NT2/D1 (cell line): ENCODE measurements at regions not wholly inside any gene's neighbourhood (a gene's known extent, or its start where the extent isn't known, plus 50 kb on each side); places are given as distances from the start of the nearest gene placed in this dataset.

Source experiments
- DNase-seq: peaks from one replicate; pipeline ENCODE4 v3.0.0-alpha.2; 2011; ENCODE audit warnings: low read depth, low spot score
- H3K27me3 ChIP-seq: 2 replicates; pipeline ENCODE4 v1.6.0; 2011; ENCODE audit warnings: mild to moderate bottlenecking; ENCODE audit not compliant: insufficient read length, insufficient read depth
- H3K36me3 ChIP-seq: 2 replicates; pipeline ENCODE4 v1.6.1; 2011; ENCODE audit warnings: mild to moderate bottlenecking, low read length, mixed read lengths; ENCODE audit not compliant: insufficient read depth, insufficient read length
- H3K4me1 ChIP-seq: 2 replicates; pipeline ENCODE4 v1.5.1; 2011; ENCODE audit not compliant: insufficient read depth, insufficient read length
- H3K4me3 ChIP-seq: 2 replicates; pipeline ENCODE4 v1.5.1; 2011; ENCODE audit warnings: low read depth; ENCODE audit not compliant: insufficient read length
- H3K9ac ChIP-seq: 2 replicates; pipeline ENCODE4 v1.6.0; 2011; ENCODE audit warnings: low read depth; ENCODE audit not compliant: insufficient read length
- H3K9me3 ChIP-seq: 2 replicates; pipeline ENCODE4 v1.5.1; 2011; ENCODE audit warnings: mild to moderate bottlenecking, low read length; ENCODE audit not compliant: insufficient read depth
- SUZ12 ChIP-seq: IDR thresholded peaks from 2 replicates; pipeline ENCODE4 v1.6.1; 2011; ENCODE audit not compliant: insufficient read length, insufficient read depth; ENCODE audit errors: extremely low read depth
- YY1 ChIP-seq: IDR thresholded peaks from 2 replicates; pipeline ENCODE4 v1.6.1; 2011; ENCODE audit not compliant: insufficient read length, insufficient read depth
- ZNF274 ChIP-seq: IDR thresholded peaks from 2 replicates; pipeline ENCODE4 v1.6.1; 2011; ENCODE audit warnings: mild to moderate bottlenecking, low read depth, low read length

- no peak for DNase-seq
- no peaks in the 10 kb centered on the region for H3K4me1 ChIP-seq
- H3K9ac ChIP-seq: no peak overlapping the region
- TF ChIP-seq SUZ12: no peak
- no peak for TF ChIP-seq YY1
- no peak for TF ChIP-seq ZNF274
- no peak overlapping the region for H3K4me3 ChIP-seq
- H3K36me3 ChIP-seq: no peaks in the 10 kb centered on the region
- H3K27me3 ChIP-seq: no peaks in the 10 kb centered on the region
- H3K9me3 ChIP-seq: peaks cover 4% of the 10 kb centered on the region; the same call in 1 of the 2 replicates
Measured at GRCh38 chr5:91240175-91240574, 142.9 kb downstream of the ARRDC3 start.

GRCh38 chr5:91235271-91235694 lies 147.8 kb downstream of the ARRDC3 start:
- TF ChIP-seq YY1 (no peak), ZNF274 (no peak), SUZ12 (no peak)

DNA sequence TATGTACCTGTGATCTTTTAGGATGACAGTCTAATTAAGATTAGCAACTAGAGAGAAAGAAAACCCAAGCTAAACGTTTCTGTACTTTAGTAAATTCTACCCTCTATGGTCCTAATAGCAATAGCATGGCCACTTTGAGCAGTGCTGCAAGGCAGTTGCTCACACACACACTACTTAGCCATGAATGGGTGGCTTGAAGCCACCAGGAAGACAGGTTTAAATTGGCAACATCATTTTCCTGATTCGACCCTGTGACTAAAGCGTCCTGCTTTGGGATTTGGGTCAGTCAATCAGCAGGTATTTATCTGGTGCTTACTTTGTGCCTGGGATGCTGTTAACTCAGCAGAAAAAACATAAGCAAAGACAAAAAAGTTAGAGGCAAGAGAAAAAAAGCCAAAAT lies 150.6 kb downstream of the ARRDC3 start:
- TF ChIP-seq SUZ12 (no peak), YY1 (no peak), ZNF274 (no peak)
- Histone ChIP-seq H3K27me3 (no peaks in the 10 kb centered on the region), H3K36me3 (no peaks in the 10 kb centered on the region), H3K4me1 (no peaks in the 10 kb centered on the region), H3K4me3 (no peak overlapping the region), H3K9ac (no peak overlapping the region), H3K9me3 (peaks cover 13% of the 10 kb centered on the region; the same call in 1 of the 2 replicates)
- DNase-seq: no peak

More at GRCh38 chr5:91235271-91235694, 147.8 kb downstream of the ARRDC3 start:
- H3K27me3 ChIP-seq: no peaks in the 10 kb centered on the region
- H3K36me3 ChIP-seq: no peaks in the 10 kb centered on the region
- H3K9ac ChIP-seq: no peak overlapping the region
- H3K9me3 ChIP-seq: peaks cover 3% of the 10 kb centered on the region; the same call in 1 of the 2 replicates
- no peak for DNase-seq
- H3K4me1 ChIP-seq: no peaks in the 10 kb centered on the region
- no peak overlapping the region for H3K4me3 ChIP-seq

GRCh38 chr5:91229031-91229727 lies 153.9 kb downstream of the ARRDC3 start:
- H3K27me3 ChIP-seq: no peaks in the 10 kb centered on the region
- TF ChIP-seq ZNF274 (no peak), YY1 (no peak), SUZ12 (no peak)
- no peak overlapping the region for H3K4me3 ChIP-seq
- no peaks in the 10 kb centered on the region for H3K36me3 ChIP-seq
- no peak overlapping the region for H3K9ac ChIP-seq
- H3K4me1 ChIP-seq: no peaks in the 10 kb centered on the region
- H3K9me3 ChIP-seq: peaks cover 13% of the 10 kb centered on the region; the same call in 1 of the 2 replicates
- no peak for DNase-seq

- Histone ChIP-seq H3K9ac (no peak overlapping the region), H3K9me3 (peaks cover 13% of the 10 kb centered on the region; the same call in 1 of the 2 replicates), H3K36me3 (no peaks in the 10 kb centered on the region), H3K27me3 (no peaks in the 10 kb centered on the region), H3K4me3 (no peak overlapping the region), H3K4me1 (no peaks in the 10 kb centered on the region)
- no peak for TF ChIP-seq ZNF274
- TF ChIP-seq SUZ12: no peak
- TF ChIP-seq YY1: no peak
- DNase-seq: no peak
Measured at GRCh38 chr5:91228188-91228587, 154.9 kb downstream of the ARRDC3 start.

DNA sequence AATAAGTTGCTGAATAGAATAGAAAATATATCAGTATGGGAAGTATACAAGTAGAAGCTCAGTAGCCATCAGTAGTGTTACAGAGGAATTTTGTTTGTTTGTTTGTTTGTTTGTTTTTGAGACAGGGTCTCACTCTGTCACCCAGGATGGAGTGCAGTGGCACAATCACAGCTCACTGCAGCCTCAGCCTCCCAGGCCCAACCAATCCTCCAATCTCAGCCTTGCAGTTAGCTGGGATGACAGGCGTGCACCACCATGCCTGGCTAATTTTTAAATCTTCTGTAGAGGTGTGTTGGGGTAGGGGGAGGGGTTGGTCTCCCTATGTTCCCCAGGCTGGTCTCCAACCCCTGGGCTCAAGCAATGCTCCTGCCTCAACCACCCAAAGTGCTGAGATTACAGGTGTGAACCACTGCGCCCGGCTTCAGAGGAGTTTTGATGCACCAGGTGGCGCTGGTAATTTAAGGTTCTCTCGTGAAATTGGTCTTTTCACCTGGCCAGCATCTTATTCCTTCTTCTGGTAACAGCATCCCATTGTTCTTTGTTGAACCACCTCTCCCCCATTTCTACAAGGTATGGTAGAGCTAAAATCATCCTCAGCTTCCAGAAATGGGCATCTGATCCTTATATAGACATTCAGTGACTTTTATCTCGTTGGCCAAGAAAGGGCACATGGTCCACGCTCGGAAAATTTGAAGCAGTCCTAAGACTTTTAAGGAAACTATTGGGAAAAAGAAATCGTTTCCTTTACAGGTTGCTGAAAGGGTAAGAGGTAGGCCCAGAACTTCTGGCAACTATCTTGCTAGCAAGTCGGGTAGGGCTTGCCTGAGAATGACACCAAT lies 157.1 kb downstream of the ARRDC3 start:
- DNase-seq: peak; percentile 25
- TF ChIP-seq YY1 (no peak), SUZ12 (no peak), ZNF274 (no peak)
- H3K4me1 ChIP-seq: no peaks in the 10 kb centered on the region
- no peaks in the 10 kb centered on the region for H3K36me3 ChIP-seq
- H3K4me3 ChIP-seq: no peak overlapping the region
- H3K9me3 ChIP-seq: peaks cover 13% of the 10 kb centered on the region; the same call in 1 of the 2 replicates
- no peak overlapping the region for H3K9ac ChIP-seq
- H3K27me3 ChIP-seq: no peaks in the 10 kb centered on the region

- Histone ChIP-seq H3K36me3 (no peaks in the 10 kb centered on the region), H3K9me3 (peaks cover 8% of the 10 kb centered on the region; the same call in 1 of the 2 replicates), H3K27me3 (no peaks in the 10 kb centered on the region), H3K4me1 (no peaks in the 10 kb centered on the region), H3K9ac (no peak overlapping the region), H3K4me3 (no peak overlapping the region)
- no peak for TF ChIP-seq SUZ12
- TF ChIP-seq YY1: no peak
- no peak for TF ChIP-seq ZNF274
- DNase-seq: no peak
Measured at GRCh38 chr5:91224969-91225368, 158.1 kb downstream of the ARRDC3 start.
